Endodermal cell (in vitro differentiated cells): ENCODE measurements at regions not wholly inside any gene's neighbourhood (a gene's known extent, or its start where the extent isn't known, plus 50 kb on each side); places are given as distances from the start of the nearest gene placed in this dataset.
"Not testable (repeated sequence)": the region's sequence is repeated elsewhere in the genome, so short reads cannot be mapped to it uniquely, and the experiment has no call there.

Source experiments
- DNase-seq: peaks from one replicate; pipeline ENCODE4 v3.0.0-alpha.2; 2017
- H3K27ac ChIP-seq: 2 replicates; pipeline ENCODE4 v1.5.1; 2013; ENCODE audit warnings: mild to moderate bottlenecking, low read depth, low read length, moderate library complexity
- H3K27me3 ChIP-seq: 2 replicates; pipeline ENCODE4 v1.6.1; 2013; ENCODE audit warnings: mild to moderate bottlenecking, low read length, moderate library complexity; ENCODE audit not compliant: insufficient read depth, control insufficient read depth, poor library complexity, severe bottlenecking
- H3K36me3 ChIP-seq: 2 replicates; pipeline ENCODE4 v1.7.0; 2013; ENCODE audit warnings: mild to moderate bottlenecking, low read length, moderate library complexity; ENCODE audit not compliant: control insufficient read depth, insufficient read depth
- H3K4me1 ChIP-seq: one replicate; pipeline ENCODE4 v1.7.0; 2013; ENCODE audit warnings: low read length; ENCODE audit not compliant: control insufficient read depth, insufficient read depth
- H3K4me3 ChIP-seq: 2 replicates; pipeline ENCODE4 v1.5.1; 2013; ENCODE audit warnings: mild to moderate bottlenecking, low read length, moderate library complexity
- H3K9ac ChIP-seq: 2 replicates; pipeline ENCODE4 v1.6.1; 2013; ENCODE audit warnings: mild to moderate bottlenecking, low read length, moderate library complexity; ENCODE audit not compliant: poor library complexity, severe bottlenecking; ENCODE audit errors: extremely low read depth
- H3K9me3 ChIP-seq: 2 replicates; pipeline ENCODE4 v1.6.1; 2013; ENCODE audit warnings: mild to moderate bottlenecking, low read length, moderate library complexity; ENCODE audit not compliant: control insufficient read depth
- H3K27ac Mint-ChIP-seq: 2 replicates; pipeline ENCODE4 v1.8.0; 2020; ENCODE audit warnings: mixed read lengths
- H3K27me3 Mint-ChIP-seq: 2 replicates; pipeline ENCODE4 v1.8.0; 2021; ENCODE audit warnings: mild to moderate bottlenecking, mixed read lengths; ENCODE audit not compliant: insufficient read depth
- H3K36me3 Mint-ChIP-seq: 2 replicates; pipeline ENCODE4 v1.8.0; 2020; ENCODE audit warnings: low read depth, mixed read lengths
- H3K4me1 Mint-ChIP-seq: 2 replicates; pipeline ENCODE4 v1.8.0; 2020; ENCODE audit warnings: mixed read lengths
- H3K4me3 Mint-ChIP-seq: 2 replicates; pipeline ENCODE4 v1.8.0; 2020; ENCODE audit warnings: mild to moderate bottlenecking, moderate library complexity, mixed read lengths
- H3K9me3 Mint-ChIP-seq: 2 replicates; pipeline ENCODE4 v1.8.0; 2020; ENCODE audit warnings: mild to moderate bottlenecking, mixed read lengths
- CTCF ChIP-seq: fragments of 200-600 bp; sonication (generic); conservative IDR thresholded peaks from 2 replicates; pipeline ENCODE4 v1.5.0; 2021; ENCODE audit warnings: antibody characterized with exemption, mild to moderate bottlenecking
- WGBS, 2 experiments: methylation state at CpG; one replicate each; pipeline versions ENCODE4 v1.1.5 to v1.1.7; 2013; ENCODE audit warnings: missing lambda C conversion rate in 2 of 2, mixed read lengths in 1 of 2; ENCODE audit not compliant: insufficient coverage in 1 of 2, insufficient read length in 1 of 2; 5-methylcytosine and 5-hydroxymethylcytosine counted together

GRCh38 chr2:33704406-33704855, 105.3 kb upstream of the FAM98A start:
- Histone ChIP-seq H3K9me3 (no peaks in the 10 kb centered on the region), H3K36me3 (no peaks in the 10 kb centered on the region), H3K4me1 (no peaks in the 10 kb centered on the region), H3K27me3 (no peaks in the 10 kb centered on the region), H3K4me3 (no peak overlapping the region), H3K27ac (peak overlapping the region; percentile 2), H3K9ac (no peak overlapping the region)
- no peak overlapping the region for H3K4me3 Mint-ChIP-seq
- no peaks in the 10 kb centered on the region for H3K36me3 Mint-ChIP-seq
- no peak overlapping the region for H3K27ac Mint-ChIP-seq
- no peaks in the 10 kb centered on the region for H3K9me3 Mint-ChIP-seq
- H3K4me1 Mint-ChIP-seq, result peaks cover 6% of the 10 kb centered on the region
- no peak for TF ChIP-seq CTCF
- no peaks in the 10 kb centered on the region for H3K27me3 Mint-ChIP-seq
- DNase-seq, result no peak
- WGBS, 2 experiments, result 75 to 100% methylated on average over 1 of the region's 1 CpG

- DNase-seq, result no peak
- H3K36me3 ChIP-seq, result no peaks in the 10 kb centered on the region
- no peak for TF ChIP-seq CTCF
- no peak overlapping the region for H3K4me3 ChIP-seq
- H3K9me3 Mint-ChIP-seq, result peaks cover 27% of the 10 kb centered on the region
- H3K9ac ChIP-seq, result no peak overlapping the region
- H3K4me3 Mint-ChIP-seq, result no peak overlapping the region
- H3K27me3 Mint-ChIP-seq, result no peaks in the 10 kb centered on the region
- no peaks in the 10 kb centered on the region for H3K4me1 ChIP-seq
- H3K4me1 Mint-ChIP-seq, result no peaks in the 10 kb centered on the region
- no peaks in the 10 kb centered on the region for H3K27me3 ChIP-seq
- peaks cover 11% of the 10 kb centered on the region for H3K36me3 Mint-ChIP-seq
- no peaks in the 10 kb centered on the region for H3K9me3 ChIP-seq
- no peak overlapping the region for H3K27ac Mint-ChIP-seq
- no peak overlapping the region for H3K27ac ChIP-seq
These were observed 97.1 kb upstream of the FAM98A start for GRCh38 chr2:33696234-33696633.

DNA sequence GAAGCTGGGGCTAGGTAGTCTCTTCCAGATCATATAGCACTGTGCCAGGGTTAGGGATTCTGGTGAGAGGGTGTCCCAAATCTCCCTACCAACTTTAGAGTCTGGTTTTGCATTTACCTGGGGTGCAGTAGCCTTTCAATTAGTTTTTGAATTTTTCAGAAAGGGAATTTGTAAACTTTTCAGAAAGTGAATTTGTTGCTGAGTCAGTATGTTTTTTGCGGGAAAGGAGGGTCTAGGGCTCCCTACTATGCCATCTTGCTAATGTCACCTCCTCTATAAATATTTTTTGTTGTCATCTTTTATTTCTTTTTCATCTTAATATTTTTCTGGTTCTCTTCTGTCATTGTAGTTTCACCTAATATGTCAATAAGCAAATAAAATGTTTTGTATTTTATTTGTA, 95.8 kb upstream of the FAM98A start:
- peaks cover 39% of the 10 kb centered on the region for H3K9me3 Mint-ChIP-seq
- no peak overlapping the region for H3K27ac Mint-ChIP-seq
- H3K27me3 ChIP-seq, result no peaks in the 10 kb centered on the region
- WGBS, 2 experiments, result no CpG with 5 or more reads among the region's 1 CpG
- H3K4me1 Mint-ChIP-seq, result no peaks in the 10 kb centered on the region
- no peak for TF ChIP-seq CTCF
- H3K36me3 ChIP-seq, result no peaks in the 10 kb centered on the region
- no peak for DNase-seq
- H3K27me3 Mint-ChIP-seq, result no peaks in the 10 kb centered on the region
- no peaks in the 10 kb centered on the region for H3K4me1 ChIP-seq
- peaks cover 11% of the 10 kb centered on the region for H3K36me3 Mint-ChIP-seq
- no peak overlapping the region for H3K4me3 ChIP-seq
- H3K4me3 Mint-ChIP-seq, result no peak overlapping the region
- no peak overlapping the region for H3K27ac ChIP-seq
- no peaks in the 10 kb centered on the region for H3K9me3 ChIP-seq
- H3K9ac ChIP-seq, result no peak overlapping the region

DNA sequence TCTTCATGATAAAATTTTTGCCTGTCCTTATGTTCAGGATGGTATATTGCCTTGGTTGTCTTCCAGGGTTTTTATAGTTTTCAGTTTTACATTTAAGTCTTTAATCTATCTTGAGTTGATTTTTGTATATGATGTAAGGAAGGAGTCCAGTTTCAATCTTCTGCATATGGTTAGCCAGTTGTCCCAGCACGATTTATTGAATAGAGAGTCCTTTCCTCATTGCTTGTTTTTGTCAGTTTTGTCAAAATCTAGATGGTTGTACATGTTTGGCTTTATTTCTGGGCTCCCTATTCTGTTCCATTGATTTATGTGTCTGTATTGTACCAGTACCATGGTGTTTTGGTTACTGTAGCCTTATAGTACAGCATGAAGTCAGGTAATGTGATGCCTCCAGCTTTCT, 91.6 kb upstream of the FAM98A start:
- peaks cover 63% of the 10 kb centered on the region for H3K9me3 Mint-ChIP-seq
- H3K27ac Mint-ChIP-seq, H3K27me3 Mint-ChIP-seq, H3K4me1 Mint-ChIP-seq, H3K4me1 ChIP-seq, H3K4me3 Mint-ChIP-seq, H3K4me3 ChIP-seq, DNase-seq, H3K9ac ChIP-seq, H3K36me3 ChIP-seq, H3K27me3 ChIP-seq, H3K27ac ChIP-seq: not testable (repeated sequence)
- WGBS, 2 experiments, result 80 to 91% methylated on average over 1 of the region's 1 CpG
- H3K9me3 ChIP-seq, result peaks cover 19% of the 10 kb centered on the region
- peaks cover 11% of the 10 kb centered on the region for H3K36me3 Mint-ChIP-seq
